ENCODE measurements at regions not wholly inside any gene's neighbourhood (a gene's known extent, or its start where the extent isn't known, plus 50 kb on each side); places are given as distances from the start of the nearest gene placed in this dataset.

DNA sequence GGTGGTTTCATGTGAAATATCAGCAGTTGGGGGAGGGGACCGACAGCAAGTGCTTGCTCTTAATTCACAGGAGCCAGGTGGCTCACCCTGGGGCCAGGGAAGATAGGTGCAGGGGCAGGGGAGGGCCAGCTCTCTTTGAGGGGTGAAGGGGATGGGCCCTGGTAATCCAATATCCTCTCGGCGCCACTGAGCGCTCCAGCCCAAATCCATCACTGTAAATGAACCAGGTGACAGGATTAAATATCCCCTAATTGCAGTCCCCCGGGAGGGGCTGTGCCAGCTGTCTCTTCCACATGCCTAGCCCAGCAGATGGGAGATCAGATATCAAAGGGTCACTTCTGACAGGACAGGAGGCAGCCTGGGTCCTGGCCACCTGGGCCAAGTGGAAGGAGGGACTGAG is 531.8 kb upstream of the CADM1 start:
- TF ChIP-seq, protein P1, sequence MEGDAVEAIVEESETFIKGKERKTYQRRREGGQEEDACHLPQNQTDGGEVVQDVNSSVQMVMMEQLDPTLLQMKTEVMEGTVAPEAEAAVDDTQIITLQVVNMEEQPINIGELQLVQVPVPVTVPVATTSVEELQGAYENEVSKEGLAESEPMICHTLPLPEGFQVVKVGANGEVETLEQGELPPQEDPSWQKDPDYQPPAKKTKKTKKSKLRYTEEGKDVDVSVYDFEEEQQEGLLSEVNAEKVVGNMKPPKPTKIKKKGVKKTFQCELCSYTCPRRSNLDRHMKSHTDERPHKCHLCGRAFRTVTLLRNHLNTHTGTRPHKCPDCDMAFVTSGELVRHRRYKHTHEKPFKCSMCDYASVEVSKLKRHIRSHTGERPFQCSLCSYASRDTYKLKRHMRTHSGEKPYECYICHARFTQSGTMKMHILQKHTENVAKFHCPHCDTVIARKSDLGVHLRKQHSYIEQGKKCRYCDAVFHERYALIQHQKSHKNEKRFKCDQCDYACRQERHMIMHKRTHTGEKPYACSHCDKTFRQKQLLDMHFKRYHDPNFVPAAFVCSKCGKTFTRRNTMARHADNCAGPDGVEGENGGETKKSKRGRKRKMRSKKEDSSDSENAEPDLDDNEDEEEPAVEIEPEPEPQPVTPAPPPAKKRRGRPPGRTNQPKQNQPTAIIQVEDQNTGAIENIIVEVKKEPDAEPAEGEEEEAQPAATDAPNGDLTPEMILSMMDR (IDR thresholded peaks at IDR 0.05) = no peak
- TF ChIP-seq EP300 (IDR thresholded peaks at IDR 0.05) = no peak
- no peak for TF ChIP-seq POLR2AphosphoS5 (IDR thresholded peaks at IDR 0.05)

Measured in suprapubic skin (tissue), 4 donors.